SHP77 treated with DMSO at 0.1 percent for 48 hours (cell line): ENCODE measurements at regions not wholly inside any gene's neighbourhood (a gene's known extent, or its start where the extent isn't known, plus 50 kb on each side); places are given as distances from the start of the nearest gene placed in this dataset.

Source experiments
- DNase-seq: peaks from one replicate; lab custom pipeline; 2025; lab: John Stamatoyannopoulos, UW

DNA sequence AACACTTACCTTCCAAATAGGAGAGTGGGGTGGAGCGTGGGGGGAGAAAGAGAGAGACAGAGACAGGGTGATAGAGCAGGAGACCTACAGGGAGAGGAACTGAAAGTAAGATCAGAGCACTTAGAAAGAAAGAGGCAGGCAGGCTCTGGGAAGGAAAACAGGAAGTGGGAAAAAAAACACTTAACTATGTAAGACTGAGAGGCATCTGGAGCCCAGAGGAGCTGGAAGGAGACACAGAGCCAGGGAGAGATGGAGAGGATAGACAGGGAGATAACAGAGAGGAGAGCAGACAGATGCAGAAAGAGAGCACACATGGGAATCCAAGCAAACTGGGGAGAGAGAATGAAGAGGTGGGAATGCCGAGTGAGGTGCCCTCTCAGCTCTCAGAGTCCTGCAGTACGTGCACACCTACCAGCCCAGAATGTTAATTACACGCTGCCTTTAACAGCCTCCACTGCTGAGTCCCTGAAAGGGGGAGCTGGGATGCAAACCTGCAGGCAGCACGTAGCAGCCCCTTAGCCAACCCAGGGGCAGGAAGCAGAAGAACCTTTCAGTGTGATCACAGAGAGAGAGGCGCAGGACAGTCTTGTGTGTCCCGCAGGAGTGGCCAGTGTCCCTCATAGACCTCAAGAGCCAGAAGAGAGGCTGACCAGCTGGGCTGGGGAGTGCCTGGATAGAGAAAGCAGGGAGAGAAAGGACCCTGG, 132.7 kb upstream of the LRFN2 start:
- no peak for DNase-seq

DNA sequence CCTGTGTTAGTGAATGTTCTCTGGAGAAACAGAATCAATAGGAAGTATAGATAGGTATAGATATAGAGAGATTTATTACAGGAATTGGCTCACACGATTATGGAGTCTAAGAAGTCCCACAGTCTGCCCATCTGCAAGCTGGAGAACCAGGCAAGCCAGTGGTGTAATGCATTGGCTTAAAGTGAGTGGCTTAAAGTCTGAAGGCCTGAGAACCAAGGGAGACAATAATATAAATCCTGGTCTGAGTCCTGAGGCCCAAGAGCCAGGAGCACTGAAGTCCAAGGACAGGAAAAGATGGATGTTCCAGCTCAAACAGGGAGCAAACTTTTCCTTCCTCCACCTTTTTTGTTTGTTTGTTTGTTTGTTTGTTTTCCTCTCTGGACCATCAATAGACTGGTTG, 131.2 kb upstream of the LRFN2 start:
- DNase-seq, result no peak

DNA sequence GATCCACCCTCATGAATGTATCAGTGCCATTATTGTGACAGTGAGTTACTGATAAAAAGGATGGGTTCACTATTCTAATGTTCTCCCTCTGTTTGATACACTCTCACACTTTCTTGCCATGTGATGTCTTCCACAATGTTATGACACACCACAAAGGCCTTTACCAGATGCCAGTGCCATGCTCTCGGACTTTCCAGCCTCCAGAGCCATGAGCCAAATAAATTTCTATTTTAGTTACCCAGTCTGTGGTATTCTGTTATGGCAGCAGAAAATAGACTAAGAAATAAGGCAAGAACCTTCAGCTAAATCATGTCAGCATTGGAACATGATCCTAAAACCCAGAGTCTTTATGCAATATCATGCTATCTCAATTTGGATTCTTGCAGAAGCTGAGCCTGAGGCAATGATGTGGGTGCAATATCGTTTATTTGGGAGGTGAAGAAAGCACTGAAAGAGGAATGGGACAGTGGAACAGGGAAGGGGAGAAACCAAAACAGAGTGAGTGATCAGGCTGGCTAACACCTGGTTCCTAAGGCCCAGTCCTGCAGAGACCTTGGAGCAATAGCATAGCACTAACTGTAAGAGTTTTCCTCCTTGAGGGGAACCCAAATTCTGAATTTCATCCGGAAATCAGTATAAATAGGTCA, 130.4 kb upstream of the LRFN2 start:
- no peak for DNase-seq

DNA sequence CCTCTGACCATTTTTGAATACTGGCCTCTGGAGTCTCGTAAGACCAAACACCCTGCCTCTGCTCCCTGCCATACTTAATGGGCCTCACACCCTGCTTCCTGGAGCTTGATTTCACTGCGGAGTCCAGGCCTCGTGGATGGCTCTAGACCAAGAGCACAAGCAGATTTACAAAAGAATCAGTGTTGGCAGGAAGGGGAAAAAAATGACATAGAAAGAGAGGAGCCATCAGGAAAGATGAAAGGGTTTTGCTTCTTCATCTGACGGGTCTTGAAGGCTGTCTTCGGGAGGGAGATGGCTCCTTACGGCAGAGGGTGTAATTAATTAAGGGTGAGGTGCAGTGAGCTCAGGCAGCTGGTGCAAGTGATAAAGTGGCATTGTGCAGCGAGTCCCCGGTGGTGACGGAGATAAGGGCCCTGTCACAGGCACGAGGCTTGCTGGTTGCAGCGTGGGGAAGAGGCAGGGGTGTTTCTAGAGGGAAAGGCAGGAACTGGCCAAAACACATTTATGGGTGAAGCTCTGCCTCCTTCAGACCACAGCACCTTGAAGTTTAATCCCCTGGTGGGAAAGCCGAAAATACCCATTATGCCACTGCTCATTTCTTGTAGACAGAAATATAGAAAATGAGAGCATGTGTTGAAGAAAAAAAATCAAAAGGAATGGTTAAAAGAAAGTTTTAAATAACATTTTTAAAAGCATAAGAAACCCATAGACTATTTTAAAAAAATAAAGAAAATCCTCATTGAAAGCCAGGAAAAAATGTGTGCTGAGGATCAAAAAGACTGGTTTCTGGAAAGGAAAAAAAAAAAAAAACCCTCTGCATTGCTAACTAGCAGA, 128.6 kb upstream of the LRFN2 start:
- peak; percentile 83 for DNase-seq

DNA sequence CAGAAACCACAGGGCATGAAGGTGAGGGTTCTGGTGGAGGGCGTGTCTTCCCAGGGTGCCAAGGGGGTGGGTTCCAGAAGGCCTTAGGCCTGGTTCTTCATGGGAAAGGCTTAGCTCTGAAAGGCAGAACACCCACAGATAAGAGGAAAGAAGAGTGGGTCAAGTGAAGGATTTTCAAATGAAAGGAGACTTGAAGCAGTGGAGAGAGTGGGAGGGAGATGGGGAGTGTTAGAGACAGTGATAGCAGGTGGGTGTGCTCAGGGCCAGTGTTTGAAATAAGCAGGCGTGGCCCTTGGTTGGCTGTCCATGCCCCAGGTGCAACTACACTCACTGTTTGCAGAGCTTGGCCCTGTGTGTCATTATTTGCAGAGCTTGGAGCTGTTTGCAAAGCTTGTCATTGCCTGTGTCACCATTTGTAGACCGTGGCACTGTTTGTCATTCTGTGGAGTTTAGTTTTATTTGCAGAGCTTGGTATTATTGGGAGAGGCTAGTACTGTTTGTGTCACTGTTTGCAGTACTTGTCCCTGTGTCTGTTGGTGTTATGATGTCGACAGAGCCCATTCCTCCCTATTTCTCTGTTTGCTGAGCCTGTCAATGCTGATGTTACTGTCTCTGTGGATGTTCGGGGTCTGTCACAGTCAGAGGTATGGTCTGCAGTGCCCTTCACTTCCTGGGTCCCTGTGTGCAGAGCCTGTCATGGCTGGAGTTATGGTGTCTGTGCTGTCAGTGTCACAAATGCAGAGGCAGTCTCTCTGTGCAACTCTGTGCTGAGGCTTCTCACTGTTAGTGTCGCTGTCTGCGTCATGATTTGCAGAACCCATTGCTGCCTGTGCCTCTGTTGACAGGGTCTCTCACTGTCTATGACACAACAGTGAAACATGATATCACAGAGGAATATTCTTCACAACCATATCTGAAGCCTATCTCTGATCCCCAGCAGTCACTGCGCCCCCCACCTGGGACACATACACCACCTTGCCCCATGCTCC, 127.7 kb upstream of the LRFN2 start:
- peak; percentile 97 for DNase-seq

DNA sequence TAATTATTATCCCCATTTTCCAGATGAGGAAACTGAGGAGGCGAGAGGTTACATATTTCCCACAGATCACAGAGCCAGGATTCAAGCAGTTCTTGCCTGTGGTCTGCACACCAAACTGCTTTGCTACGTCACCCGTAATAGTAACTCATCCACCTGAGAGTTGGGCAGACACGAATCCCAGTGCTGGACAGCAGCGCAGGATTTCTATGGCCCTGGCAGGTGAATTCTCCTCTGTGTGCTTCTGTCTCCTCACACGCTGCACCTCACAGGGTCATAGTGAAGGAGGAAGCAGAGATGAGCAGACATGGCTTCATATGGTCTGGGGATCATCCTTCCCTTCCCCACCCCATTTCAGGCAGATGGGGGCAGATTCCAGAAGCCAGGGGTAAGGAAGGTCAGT, 127.0 kb upstream of the LRFN2 start:
- DNase-seq, result no peak

DNA sequence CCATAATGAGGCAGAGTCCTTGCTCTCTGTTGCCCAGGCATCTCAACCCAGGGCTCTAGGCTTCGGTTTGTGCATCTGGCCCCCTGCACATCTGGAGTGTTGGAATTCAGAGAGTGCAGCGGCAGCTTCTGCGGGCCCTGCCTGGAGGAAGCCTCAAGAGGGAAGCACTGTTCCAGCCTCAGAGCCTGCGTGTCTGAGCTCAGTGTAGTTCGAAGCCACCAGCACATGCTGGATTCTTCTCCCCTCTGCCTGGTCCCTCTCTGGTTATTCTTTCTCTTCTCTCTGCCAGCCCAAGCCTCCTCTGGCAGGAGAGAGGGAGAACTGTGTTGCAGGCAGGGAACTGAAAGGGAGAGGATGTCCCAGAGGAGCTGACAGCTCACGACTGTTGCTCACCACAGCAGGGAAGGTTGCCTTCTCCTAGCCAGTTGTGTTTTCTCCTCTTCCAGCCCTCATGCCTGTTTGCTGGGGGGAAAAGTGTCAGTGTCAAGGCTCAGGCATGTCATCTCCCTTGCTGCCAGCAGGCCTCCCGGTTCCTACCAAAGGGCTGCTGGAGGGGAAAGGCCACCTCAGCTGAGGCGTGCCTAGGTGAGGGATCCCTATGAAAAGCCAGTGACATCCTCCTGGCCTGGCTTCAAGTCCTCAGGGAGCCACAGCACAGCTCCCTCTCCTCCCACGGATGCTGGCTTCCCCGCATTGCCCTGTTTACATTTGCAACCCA, 126.0 kb upstream of the LRFN2 start:
- DNase-seq, result no peak

DNA sequence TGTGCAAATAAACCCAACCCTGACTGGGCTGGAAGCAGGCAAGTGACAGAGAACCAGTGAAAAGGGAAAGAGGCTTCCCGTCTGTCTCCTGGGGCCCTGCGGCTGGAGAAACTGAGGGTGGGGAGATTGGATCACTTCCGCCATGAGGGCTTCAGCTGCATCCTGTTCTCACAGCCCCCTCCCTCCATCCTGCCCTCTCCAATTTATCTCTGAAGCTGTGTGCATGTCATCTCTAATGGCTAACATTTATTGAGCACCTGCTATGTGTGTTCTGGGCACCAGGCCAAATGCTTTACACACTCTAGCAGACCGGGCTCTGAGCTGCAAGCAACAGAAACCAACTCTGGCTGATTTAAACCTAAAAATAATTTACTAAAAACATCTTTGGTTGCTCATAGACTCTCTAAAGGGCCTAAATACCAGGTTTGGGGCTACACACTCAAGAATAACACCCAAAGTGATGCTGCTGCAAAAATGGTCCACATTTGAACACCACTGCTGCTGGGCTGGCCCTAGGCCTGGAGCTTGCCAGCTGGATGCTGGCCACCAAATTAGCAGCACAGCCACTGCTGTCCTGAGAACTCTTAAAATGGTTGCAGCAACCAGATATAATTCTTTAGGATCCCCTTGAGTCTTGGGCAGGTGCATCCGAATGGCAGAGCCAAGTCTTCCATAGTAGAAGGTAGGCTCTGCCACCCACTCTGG, 123.6 kb upstream of the LRFN2 start:
- peak; percentile 95 for DNase-seq

DNA sequence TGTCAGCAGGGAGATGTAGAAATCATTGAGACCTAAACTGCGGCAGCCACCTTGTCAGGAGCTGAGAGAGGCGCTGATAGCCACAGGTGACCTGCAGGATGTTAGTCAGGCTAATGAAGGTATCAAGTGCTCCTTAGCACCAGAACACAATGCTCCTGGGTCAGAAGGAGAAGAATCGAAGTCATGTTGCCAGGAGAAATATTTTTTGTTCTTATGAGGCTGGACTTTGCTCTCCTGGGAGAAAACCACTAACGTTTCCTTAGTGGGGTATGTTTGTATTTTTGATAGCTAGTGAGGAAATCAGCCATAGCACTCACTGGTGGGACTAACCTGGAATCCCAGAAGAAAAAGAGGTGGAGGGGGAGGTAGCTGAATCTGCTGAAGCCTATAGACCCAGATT, 120.9 kb upstream of the LRFN2 start:
- no peak for DNase-seq

DNA sequence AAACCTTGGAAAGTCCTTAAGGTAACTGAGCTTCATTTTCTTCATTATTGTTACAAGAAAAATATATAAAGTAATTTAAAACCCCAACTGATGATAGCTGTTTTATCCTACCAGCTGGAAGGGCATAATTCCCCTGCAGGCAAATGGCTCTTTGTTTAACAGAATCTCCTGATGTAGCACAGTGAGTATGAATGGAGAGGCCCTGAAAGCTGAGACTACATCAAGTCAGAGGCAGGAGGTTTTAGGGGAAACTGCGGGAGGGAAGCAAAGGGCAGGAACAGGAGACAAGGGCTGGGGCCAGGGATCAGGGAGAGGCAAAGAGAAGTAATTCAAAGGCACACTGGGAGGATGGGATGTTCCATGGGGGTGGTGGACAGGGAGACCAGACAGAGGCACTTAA, 119.0 kb upstream of the LRFN2 start:
- no peak for DNase-seq

DNA sequence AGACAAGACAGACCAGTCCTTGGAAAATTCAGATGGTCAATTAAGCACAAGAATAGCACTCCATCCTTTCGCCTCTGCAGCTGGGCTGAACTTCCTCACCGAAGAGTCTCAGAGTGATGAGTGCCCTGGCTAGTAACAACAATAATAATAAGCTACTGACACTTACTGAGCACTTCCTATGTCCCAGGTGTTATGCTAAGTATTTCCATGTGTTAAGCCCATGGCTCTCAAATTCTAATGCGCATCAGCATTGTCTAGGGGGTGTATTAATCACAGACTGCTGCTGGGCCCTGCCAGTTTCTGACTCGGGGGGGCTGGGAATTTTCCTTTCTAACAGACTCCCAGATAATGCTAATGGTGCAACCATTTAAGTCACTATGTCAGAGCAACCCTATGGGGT, 118.2 kb upstream of the LRFN2 start:
- DNase-seq, result no peak

DNA sequence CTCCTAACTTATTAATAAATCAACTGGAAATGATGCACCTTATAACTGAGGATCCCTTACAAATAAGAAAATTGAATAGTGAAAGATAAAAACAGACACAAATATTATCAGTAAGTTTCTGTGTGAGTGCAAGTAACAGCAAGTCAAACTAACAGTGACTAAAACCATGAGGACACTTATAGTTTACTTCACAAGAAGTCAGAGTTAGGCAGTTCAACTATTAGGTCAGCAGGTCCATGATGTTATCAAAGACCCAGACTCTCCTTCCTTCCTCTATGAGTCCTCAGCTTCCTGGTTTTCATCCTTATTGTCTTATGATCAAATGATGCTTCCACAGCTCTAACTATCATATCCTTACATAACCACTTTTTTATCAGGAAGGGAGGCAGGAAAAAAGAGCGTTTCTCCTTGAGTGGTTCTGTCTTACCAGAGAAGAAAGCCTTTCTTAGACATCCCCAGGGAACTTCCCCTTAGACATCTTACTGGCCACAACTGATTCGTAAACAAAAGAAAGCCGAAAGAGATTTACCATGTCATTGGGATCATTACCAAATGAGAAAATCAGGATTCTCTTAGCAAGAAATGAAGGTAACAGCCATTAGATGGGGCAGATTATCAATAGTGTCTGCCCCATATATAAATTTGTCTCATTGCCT, 114.3 kb upstream of the LRFN2 start:
- no peak for DNase-seq

DNA sequence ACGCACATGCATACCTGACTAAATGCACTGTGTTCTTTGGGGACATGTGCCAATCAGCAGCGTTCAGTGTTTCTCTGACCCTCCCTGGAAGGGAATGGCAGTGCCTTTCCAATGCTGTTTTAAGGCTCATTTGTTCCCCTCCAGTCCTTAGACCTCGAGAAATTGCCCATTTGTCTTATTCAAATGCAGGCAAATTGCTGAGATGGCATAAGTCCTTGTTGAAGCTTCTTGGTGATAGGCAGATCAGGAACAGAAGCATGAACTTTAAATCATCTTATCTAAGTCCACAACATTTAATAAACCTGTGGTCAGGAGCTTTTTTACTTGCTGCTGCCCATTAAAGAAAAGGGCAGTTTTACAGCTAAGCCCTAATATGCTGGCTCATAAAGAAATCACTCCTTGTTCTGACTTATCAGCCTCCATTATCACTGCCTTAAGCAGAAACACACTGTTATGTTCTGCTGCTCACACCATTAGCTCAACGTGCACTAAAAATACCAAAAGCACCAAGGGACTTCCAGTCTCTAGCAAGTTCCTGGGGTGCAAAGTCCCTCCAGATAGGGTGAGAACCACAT, 112.9 kb upstream of the LRFN2 start:
- DNase-seq, result no peak

DNA sequence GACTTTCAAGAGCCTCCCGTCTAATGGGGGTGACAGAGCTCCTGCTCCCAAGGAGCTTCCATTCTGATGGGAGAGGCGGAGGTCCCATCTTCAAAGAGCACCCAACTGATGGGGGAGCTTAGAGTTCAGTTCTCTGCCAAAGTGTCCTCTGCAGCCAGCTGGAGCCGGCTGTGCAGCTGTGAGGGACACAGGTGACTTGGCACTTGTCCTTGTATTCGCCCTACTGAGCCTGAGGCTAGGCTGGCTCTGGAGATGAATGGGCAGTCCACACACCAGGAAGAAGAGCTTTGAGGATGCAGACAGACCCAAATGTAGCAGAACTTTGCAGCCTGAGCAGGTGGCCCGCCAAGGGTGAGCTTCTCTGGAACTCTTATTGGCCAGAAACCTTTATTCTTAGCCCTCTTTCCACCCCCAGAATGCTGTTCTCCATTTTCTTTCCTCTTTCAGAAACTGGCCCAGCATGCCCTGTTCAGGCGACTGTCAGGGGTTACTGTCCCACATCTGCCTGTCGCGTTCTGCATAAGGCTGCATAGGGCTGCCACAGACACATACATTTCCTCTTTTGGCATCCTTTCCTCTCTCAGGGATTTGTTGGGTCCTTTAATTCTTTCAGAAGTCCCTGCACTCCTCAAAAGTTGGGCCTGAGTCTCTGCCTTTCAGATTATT, 108.7 kb upstream of the LRFN2 start:
- peak; percentile 29 for DNase-seq

DNA sequence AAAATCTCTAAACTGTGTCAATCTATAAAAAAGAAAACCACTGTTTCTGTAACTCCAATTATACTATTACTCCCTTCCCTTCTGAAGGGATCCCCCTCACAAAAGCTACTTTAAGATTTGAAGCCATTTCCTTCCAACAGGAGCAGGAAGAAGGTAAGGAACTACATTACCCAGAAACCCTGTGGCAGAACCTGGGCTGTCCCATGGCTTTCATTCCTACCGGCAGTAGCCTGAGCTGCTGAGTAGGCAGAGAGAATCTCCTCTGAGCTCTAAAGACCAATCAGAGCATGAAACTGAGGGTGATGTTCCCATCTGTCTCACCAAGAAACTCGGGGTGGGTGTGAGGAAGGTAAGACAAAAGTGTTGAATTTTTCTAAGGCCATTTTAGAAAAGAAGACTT, 108.0 kb upstream of the LRFN2 start:
- peak; percentile 63 for DNase-seq

DNA sequence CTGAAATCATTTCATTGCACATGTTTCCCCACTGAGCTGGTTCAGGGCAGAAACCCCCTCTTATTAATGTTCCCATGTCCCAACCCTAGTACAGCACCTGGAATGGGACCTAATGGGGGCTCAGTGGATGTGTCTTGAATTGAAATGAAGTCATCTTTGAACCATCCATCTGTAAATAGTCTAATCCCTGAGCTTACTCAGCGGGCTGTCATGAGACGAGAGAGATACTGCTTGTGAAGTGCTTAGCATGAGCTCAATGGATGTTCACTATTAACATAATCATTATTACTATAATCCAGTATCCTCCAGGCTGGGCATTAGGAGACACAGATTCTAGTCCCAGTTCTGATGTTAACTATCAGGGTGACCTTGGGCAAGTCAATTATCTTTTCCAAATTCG, 106.6 kb upstream of the LRFN2 start:
- no peak for DNase-seq

DNA sequence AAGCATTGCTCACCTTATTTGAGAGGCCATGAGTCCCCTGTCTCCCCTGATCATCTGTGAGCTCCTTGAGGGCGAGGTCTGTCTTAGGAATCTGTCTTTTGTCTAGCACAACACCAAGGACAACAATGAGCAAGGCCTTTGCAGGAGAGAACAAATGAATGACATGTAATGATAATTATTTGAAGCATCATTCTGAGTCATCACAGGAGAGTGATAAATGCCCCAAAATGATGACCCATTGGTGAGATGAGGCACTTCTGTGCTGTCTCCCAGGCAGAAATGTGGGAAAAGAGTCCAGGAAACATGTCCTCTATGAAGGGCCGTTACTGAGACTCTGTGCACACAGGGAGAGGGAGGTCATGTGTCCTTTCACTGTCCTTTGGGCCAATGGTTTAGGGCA, 105.2 kb upstream of the LRFN2 start:
- no peak for DNase-seq

DNA sequence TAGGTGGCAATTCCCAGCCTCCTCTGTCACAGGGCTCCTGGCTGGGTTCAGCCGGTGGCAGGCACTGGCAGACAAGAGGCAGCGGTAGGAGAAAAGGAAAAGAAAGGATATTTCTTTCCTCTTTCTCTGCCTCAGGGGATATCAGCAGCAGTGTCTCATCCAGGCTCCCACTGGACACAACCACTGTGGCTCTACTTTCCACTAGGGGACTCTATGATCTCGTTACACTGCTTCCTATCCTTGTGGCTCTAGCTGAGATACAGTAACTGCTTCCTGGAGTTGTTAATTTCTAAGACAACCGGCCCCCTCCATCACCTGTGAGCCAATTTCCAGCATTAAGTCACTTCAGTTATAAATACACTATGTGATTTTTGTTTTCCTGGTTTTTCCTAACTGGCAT, 102.0 kb upstream of the LRFN2 start:
- DNase-seq, result no peak

DNA sequence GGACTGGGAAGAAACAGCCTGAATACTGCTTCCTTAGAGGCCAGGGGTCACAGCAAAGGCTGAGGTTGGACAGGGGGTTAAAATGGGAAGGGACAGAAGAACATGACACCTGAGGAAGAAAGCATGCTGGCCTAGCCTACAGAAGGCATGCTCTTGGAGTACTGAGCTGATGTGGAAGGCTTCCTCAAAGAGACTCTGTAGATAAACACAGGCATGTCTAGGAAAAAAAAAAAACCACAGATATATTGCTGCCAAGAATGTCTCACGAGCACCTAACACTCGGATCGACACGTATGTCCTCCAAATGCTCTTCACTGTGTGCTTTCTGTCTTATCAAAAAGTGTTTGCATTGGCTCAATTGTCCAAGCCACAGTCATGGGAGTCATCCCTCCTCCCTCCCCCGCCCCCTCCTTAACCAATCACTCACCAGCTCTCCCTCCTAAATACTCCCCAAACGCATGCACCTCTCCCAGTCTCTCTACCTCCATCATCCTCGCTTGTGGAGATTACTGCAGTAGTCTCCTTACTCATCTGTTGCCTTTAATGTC, 101.1 kb upstream of the LRFN2 start:
- no peak for DNase-seq
